Upper lobe of left lung (tissue), 6 donors: ENCODE measurements at regions not wholly inside any gene's neighbourhood (a gene's known extent, or its start where the extent isn't known, plus 50 kb on each side); places are given as distances from the start of the nearest gene placed in this dataset.
A peak's percentile ranks its signal among the peaks of the same experiment; 100 is the strongest.

Source experiments
- ATAC-seq, 2 donors: fragments of 200-7000 bp; cut with Tn5 transposase; one replicate each; pipeline ENCODE4 v1.9.1; 2022; ENCODE audit warnings: mild to moderate bottlenecking in 2 of 2, moderate library complexity in 2 of 2; ENCODE audit not compliant: low FRiP score in 2 of 2
- DNase-seq, 2 donors: peaks; one replicate each; pipeline ENCODE4 v3.0.0-alpha.2; 2019 to 2020
- H3K27ac ChIP-seq, 4 donors: fragments of 200-600 bp; sonication (generic); one replicate each; pipeline ENCODE4 v1.5.1; 2016 to 2019
- H3K27me3 ChIP-seq, 4 donors: fragments of 200-600 bp; sonication (generic); one replicate each; pipeline ENCODE4 v1.5.1; 2017 to 2019
- H3K36me3 ChIP-seq, 4 donors: fragments of 200-600 bp; sonication (generic); one replicate each; pipeline ENCODE4 v1.5.1; 2016 to 2019
- H3K4me1 ChIP-seq, 4 donors: fragments of 200-600 bp; sonication (generic); one replicate each; pipeline ENCODE4 v1.5.1; 2018 to 2019
- H3K4me3 ChIP-seq, 4 donors: fragments of 200-600 bp; sonication (generic); one replicate each; pipeline ENCODE4 v1.5.1; 2017 to 2019; ENCODE audit warnings: mild to moderate bottlenecking in 2 of 4, moderate library complexity in 1 of 4
- H3K9me3 ChIP-seq, 4 donors: fragments of 200-600 bp; sonication (generic); one replicate each; pipeline ENCODE4 v1.5.1; 2018 to 2019
- CTCF ChIP-seq, 6 experiments: fragments of 450-650 bp in 4 of 6; fragments of 200-600 bp in 2 of 6; sonication (generic) in 2 of 6; IDR thresholded peaks; one replicate each; pipeline ENCODE4 v1.5.1; 2016 to 2019; ENCODE audit warnings: antibody characterized with exemption in 6 of 6
- EP300 ChIP-seq, 4 donors: sonication (generic); formaldehyde crosslinking; IDR thresholded peaks; one replicate each; pipeline ENCODE4 v1.5.1; 2017; ENCODE audit warnings: antibody characterized with exemption in 4 of 4, control low read depth in 2 of 4
- POLR2A ChIP-seq, 4 donors: fragments of 450-650 bp; IDR thresholded peaks; one replicate each; pipeline ENCODE4 v1.5.1; 2016 to 2017; ENCODE audit warnings: antibody characterized with exemption in 4 of 4, mild to moderate bottlenecking in 2 of 4
- POLR2AphosphoS5 ChIP-seq, 2 donors: sonication (generic); formaldehyde crosslinking; IDR thresholded peaks; one replicate each; pipeline ENCODE4 v1.5.1; 2017; ENCODE audit warnings: antibody characterized with exemption in 2 of 2
- WGBS, 2 donors: methylation state at CpG; one replicate each; pipeline ENCODE4 v1.1.5; 2017 to 2018; 5-methylcytosine and 5-hydroxymethylcytosine counted together
- donor health status: DM: no; HTN: no; CAD: no; lungs with moderate emphysema.
- donor health status: DM: no; HTN: yes; CAD: no; lungs with severe emphysema.

- Histone ChIP-seq H3K27me3 (no peaks in the 10 kb centered on the region), H3K4me3 (no peak overlapping the region), H3K27ac (peak overlapping the region; percentile 59 to 78 (median 68)), H3K9me3 (no peaks in the 10 kb centered on the region), H3K4me1 (peaks cover 0 to 9% (median 4%) of the 10 kb centered on the region in 4 donors), H3K36me3 (no peaks in the 10 kb centered on the region)
- WGBS, 2 donors, result 70 to 71% methylated on average over 12 of the region's 12 CpGs
- TF ChIP-seq CTCF (IDR thresholded peaks at IDR 0.05) (no peak), POLR2A (IDR thresholded peaks at IDR 0.05) (no peak), POLR2AphosphoS5 (IDR thresholded peaks at IDR 0.05) (peak; percentile 37 to 48), EP300 (IDR thresholded peaks at IDR 0.05) (peak in 2 of 4 donors; percentile 67 to 88)
- peak; percentile 28 to 82 for ATAC-seq
- no peak for DNase-seq
These were observed 429.8 kb downstream of the FOXO1 start for GRCh38 chr13:40236566-40237168.

GRCh38 chr13:40238761-40239160 is 427.7 kb downstream of the FOXO1 start:
- 89 to 96% methylated on average over 3 of the region's 3 CpGs for WGBS, 2 donors
- ATAC-seq (no peak), DNase-seq (no peak)
- Histone ChIP-seq H3K4me1 (peaks cover 0 to 9% (median 2%) of the 10 kb centered on the region in 4 donors), H3K27ac (no peak overlapping the region), H3K36me3 (no peaks in the 10 kb centered on the region), H3K9me3 (no peaks in the 10 kb centered on the region), H3K4me3 (no peak overlapping the region), H3K27me3 (no peaks in the 10 kb centered on the region)
- TF ChIP-seq EP300 (IDR thresholded peaks at IDR 0.05) (no peak), POLR2A (IDR thresholded peaks at IDR 0.05) (no peak), CTCF (IDR thresholded peaks at IDR 0.05) (no peak), POLR2AphosphoS5 (IDR thresholded peaks at IDR 0.05) (no peak)

GRCh38 chr13:40240293-40240692 is 426.1 kb downstream of the FOXO1 start:
- H3K4me3 ChIP-seq, result no peak overlapping the region
- ATAC-seq (no peak), DNase-seq (no peak)
- H3K4me1 ChIP-seq, result peaks cover 0 to 9% (median 0%) of the 10 kb centered on the region in 4 donors
- H3K36me3 ChIP-seq, result no peaks in the 10 kb centered on the region
- H3K27ac ChIP-seq, result no peak overlapping the region
- H3K27me3 ChIP-seq, result no peaks in the 10 kb centered on the region
- whole genome bisulfite sequencing, 2 donors, result 84 to 91% methylated on average over 2 of the region's 2 CpGs
- no peak for TF ChIP-seq POLR2A (IDR thresholded peaks at IDR 0.05)
- no peak for TF ChIP-seq POLR2AphosphoS5 (IDR thresholded peaks at IDR 0.05)
- no peak for TF ChIP-seq EP300 (IDR thresholded peaks at IDR 0.05)
- no peak for TF ChIP-seq CTCF (IDR thresholded peaks at IDR 0.05)
- H3K9me3 ChIP-seq, result no peaks in the 10 kb centered on the region

GRCh38 chr13:40241125-40241798 is 425.2 kb downstream of the FOXO1 start:
- WGBS, 2 donors, result 84 to 88% methylated on average over 3 of the region's 3 CpGs
- Histone ChIP-seq H3K9me3 (no peaks in the 10 kb centered on the region), H3K27ac (no peak overlapping the region), H3K4me1 (peaks cover 0 to 9% (median 0%) of the 10 kb centered on the region in 4 donors), H3K36me3 (no peaks in the 10 kb centered on the region), H3K4me3 (no peak overlapping the region), H3K27me3 (no peaks in the 10 kb centered on the region)
- ATAC-seq (no peak), DNase-seq (no peak)
- no peak for TF ChIP-seq POLR2AphosphoS5 (IDR thresholded peaks at IDR 0.05)
- no peak for TF ChIP-seq POLR2A (IDR thresholded peaks at IDR 0.05)
- no peak for TF ChIP-seq CTCF (IDR thresholded peaks at IDR 0.05)
- TF ChIP-seq EP300 (IDR thresholded peaks at IDR 0.05), result no peak
